GM12891 (cell line): ENCODE measurements at regions not wholly inside any gene's neighbourhood (a gene's known extent, or its start where the extent isn't known, plus 50 kb on each side); places are given as distances from the start of the nearest gene placed in this dataset.

Source experiments
- DNase-seq: peaks from one replicate; pipeline ENCODE4 v3.0.0; 2011; ENCODE audit warnings: low spot score; ENCODE audit not compliant: insufficient read length
- FAIRE-seq: peaks from 2 replicates; lab custom pipeline; 2011; peaks lifted over from hg19 to GRCh38; lab: Jason Lieb, UNC
- PAX5 ChIP-seq: IDR thresholded peaks from 2 replicates; pipeline ENCODE4 v1.6.1; 2011; ENCODE audit warnings: low read length, moderate library complexity, mild to moderate bottlenecking; ENCODE audit not compliant: insufficient read depth, severe bottlenecking
- POLR2A ChIP-seq: IDR thresholded peaks from 2 replicates; pipeline ENCODE4 v1.6.1; 2011; ENCODE audit warnings: low read depth, low read length, control low read depth
- POLR2AphosphoS5 ChIP-seq: IDR thresholded peaks from 2 replicates; pipeline ENCODE4 v1.6.1; 2011; ENCODE audit warnings: low read depth, low read length, control low read depth
- POU2F2 ChIP-seq: IDR thresholded peaks from 2 replicates; pipeline ENCODE4 v1.6.1; 2011; ENCODE audit warnings: low read depth, mild to moderate bottlenecking, control low read depth, low read length, moderate library complexity
- SPI1 ChIP-seq: IDR thresholded peaks from 2 replicates; pipeline ENCODE4 v1.6.1; 2011; ENCODE audit warnings: low read depth, low read length, control low read depth
- TAF1 ChIP-seq: IDR thresholded peaks from 2 replicates; pipeline ENCODE4 v1.6.1; 2011; ENCODE audit warnings: low read depth, low read length, control low read depth

GRCh38 chr1:82542766-82543165 is 742.0 kb downstream of the ADGRL2 start:
- DNase-seq (no peak), FAIRE-seq (no peak)
- TF ChIP-seq POLR2A (no peak), POLR2AphosphoS5 (no peak), SPI1 (no peak), TAF1 (no peak), POU2F2 (no peak), PAX5 (no peak)

DNA sequence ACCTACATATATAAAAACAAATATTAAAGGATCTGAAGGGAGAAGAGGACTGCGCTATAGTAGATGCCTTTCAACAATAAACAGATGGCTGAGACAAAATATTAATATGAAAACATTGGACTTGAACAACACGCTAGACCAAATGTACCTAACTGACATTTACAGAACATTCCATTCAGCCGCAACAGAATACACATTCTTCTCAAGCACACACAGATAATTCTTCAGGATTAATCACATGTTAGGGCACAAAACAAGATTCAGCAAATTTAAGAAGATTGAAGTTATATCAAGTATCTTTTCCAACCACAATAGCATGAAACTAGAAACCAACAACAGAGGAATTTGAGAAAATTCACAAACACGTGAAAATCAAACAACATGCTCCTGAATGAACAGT is 741.4 kb downstream of the ADGRL2 start:
- FAIRE-seq: no peak
- TF ChIP-seq POU2F2: no peak
- DNase-seq: no peak

GRCh38 chr1:82540006-82540405 is 739.3 kb downstream of the ADGRL2 start:
- TF ChIP-seq POLR2A (no peak), PAX5 (no peak)
- no peak for DNase-seq
- no peak for FAIRE-seq

GRCh38 chr1:82538876-82539275 is 738.1 kb downstream of the ADGRL2 start:
- FAIRE-seq (no peak), DNase-seq (no peak)
- TF ChIP-seq SPI1 (no peak), POLR2A (no peak), POU2F2 (no peak), PAX5 (no peak), TAF1 (no peak), POLR2AphosphoS5 (no peak)

GRCh38 chr1:82534996-82535395 is 734.3 kb downstream of the ADGRL2 start:
- FAIRE-seq: no peak
- TF ChIP-seq TAF1: no peak
- no peak for TF ChIP-seq POU2F2
- TF ChIP-seq SPI1: no peak

DNA sequence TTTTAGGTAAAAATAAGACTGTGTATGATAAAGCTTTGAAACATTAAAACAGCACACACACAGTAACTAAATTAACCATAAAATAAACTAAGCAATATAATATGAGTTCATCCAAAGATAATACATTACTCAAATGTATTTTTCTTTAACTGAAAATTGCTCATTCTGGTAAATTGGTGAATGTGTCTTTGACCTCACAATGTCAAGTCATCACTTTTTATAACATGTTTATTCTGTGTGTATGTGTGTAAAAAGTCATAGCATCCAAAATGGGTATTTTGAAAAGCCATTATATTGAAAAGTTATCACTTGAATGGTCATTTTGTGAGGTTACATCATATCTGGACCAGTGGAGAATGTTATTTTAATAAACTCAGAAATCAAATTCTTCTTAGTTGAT is 724.6 kb downstream of the ADGRL2 start:
- FAIRE-seq (no peak), DNase-seq (no peak)
- TF ChIP-seq POLR2AphosphoS5 (no peak), PAX5 (no peak), SPI1 (no peak), POU2F2 (no peak), TAF1 (no peak), POLR2A (no peak)

More at GRCh38 chr1:82534996-82535395, 734.3 kb downstream of the ADGRL2 start:
- no peak for DNase-seq

GRCh38 chr1:82520611-82521010 is 719.9 kb downstream of the ADGRL2 start:
- TF ChIP-seq TAF1 (no peak), POLR2A (no peak), SPI1 (no peak), POLR2AphosphoS5 (no peak), PAX5 (no peak), POU2F2 (no peak)
- no peak for FAIRE-seq
- no peak for DNase-seq

DNA sequence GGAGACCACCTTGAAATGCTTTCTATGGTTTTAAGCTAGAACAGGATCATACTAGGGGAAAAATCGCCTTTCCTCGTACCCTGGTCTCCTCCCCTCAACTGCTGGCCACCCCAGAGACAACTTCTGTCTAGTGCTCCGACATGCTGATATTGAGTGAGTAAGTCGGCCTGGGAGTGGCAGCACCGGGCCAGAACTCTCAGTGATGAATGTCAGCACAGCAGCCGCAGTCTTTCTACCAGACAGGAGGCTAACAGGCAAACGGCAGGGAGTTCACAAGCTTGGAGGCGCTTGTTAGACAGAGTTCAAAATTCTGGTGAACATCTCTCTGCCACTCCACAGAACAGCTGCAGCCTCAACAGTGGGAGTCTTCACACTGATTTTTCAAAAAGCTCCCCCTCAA is 716.9 kb downstream of the ADGRL2 start:
- no peak for DNase-seq
- TF ChIP-seq TAF1 (no peak), PAX5 (no peak), SPI1 (no peak)

DNA sequence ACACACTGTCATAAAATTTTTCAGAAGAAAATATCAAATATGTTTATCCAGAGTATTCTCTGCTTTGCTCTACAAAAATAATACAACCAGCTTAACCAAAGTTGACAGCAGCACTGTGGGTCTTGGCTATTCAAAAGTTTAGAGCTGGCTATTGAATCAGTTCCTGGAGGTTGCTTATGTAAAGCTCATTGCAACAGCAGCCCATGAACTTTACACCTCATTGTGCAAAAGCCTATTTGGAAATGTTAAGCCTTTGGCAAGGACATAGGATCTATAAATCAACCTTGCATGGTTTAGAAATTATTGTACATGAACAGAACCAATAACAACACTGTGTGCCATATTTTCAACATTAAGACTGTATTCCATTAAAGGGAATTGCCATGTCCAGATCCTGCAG is 714.9 kb downstream of the ADGRL2 start:
- TF ChIP-seq POLR2A (no peak), PAX5 (no peak), POU2F2 (no peak), TAF1 (no peak), POLR2AphosphoS5 (no peak), SPI1 (no peak)
- DNase-seq (no peak), FAIRE-seq (no peak)

More for the DNA sequence above, 716.9 kb downstream of the ADGRL2 start:
- no peak for FAIRE-seq

GRCh38 chr1:82511441-82511840 is 710.7 kb downstream of the ADGRL2 start:
- no peak for DNase-seq
- no peak for TF ChIP-seq SPI1
- TF ChIP-seq POLR2A: no peak
- TF ChIP-seq PAX5: no peak
- TF ChIP-seq POU2F2: no peak
- no peak for TF ChIP-seq POLR2AphosphoS5
- no peak for TF ChIP-seq TAF1
- FAIRE-seq: no peak

DNA sequence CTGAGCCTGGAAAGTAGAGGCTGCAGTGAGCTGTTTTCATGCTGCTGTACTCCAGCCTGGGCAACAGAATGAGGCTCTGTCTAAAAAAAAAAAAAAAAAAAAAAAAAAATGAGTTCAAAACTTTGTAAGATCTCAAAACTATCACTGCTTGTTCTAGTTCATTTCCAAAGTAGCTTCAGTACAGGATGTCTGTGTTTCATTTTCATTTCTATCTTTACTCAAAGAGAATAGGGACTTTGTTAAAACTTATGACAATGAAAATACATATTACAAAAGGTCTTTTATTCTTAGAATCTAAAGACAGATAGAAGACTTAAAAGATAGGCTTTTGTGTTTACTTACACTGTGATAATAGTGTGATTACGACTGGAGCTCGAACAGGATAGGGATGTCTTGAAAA is 709.7 kb downstream of the ADGRL2 start:
- no peak for TF ChIP-seq POU2F2
- no peak for TF ChIP-seq POLR2A
- no peak for TF ChIP-seq SPI1
- no peak for TF ChIP-seq TAF1
- TF ChIP-seq POLR2AphosphoS5: no peak
- no peak for TF ChIP-seq PAX5
- DNase-seq (no peak), FAIRE-seq (no peak)

- no peak for FAIRE-seq
- TF ChIP-seq POU2F2 (no peak), POLR2A (no peak), TAF1 (no peak), PAX5 (no peak), SPI1 (no peak), POLR2AphosphoS5 (no peak)
- DNase-seq: no peak
These were observed 706.3 kb downstream of the ADGRL2 start for GRCh38 chr1:82507011-82507410.
